ENCODE measurements at regions not wholly inside any gene's neighbourhood (a gene's known extent, or its start where the extent isn't known, plus 50 kb on each side); places are given as distances from the start of the nearest gene placed in this dataset.

GRCh38 chr14:21735200-21735599 lies 61.6 kb upstream of the OR4E1 start:
- in situ Hi-C loops (cut with MboI; ENCODE audit: low sequenced_read_pairs) (no loop called here), dilution Hi-C loops (cut with HindIII; ENCODE audit: low sequenced_read_pairs, unreplicated experiment) (no loop called here), intact Hi-C loops (cut with micrococcal nuclease) (no loop called here)
- no peaks in the 10 kb centered on the region for H3K4me1 ChIP-seq (ENCODE audit: control insufficient read depth, insufficient read depth, low read length)
- no peak overlapping the region for H4K8ac ChIP-seq (ENCODE audit: low read depth in 2 of 2, low read length in 2 of 2)
- no peak overlapping the region for H3K27ac ChIP-seq (ENCODE audit: insufficient read depth, low read length)
- no peak overlapping the region for H2BK120ac ChIP-seq (ENCODE audit: low read depth, low read length)
- no peak overlapping the region for H3K4me3 ChIP-seq (ENCODE audit: insufficient read depth, low read depth, low read length)
- H3K4ac ChIP-seq (ENCODE audit: low read depth, low read length), result no peak overlapping the region
- WGBS, 2 experiments (ENCODE audit: extremely low coverage in 2 of 2, insufficient read length in 1 of 2), result no CpG with 5 or more reads among the region's 3 CpGs
- H3K36me3 ChIP-seq (ENCODE audit: control insufficient read depth, insufficient read depth, low read length), result no peaks in the 10 kb centered on the region
- H3K4me2 ChIP-seq (ENCODE audit: low read depth, low read length), result no peak overlapping the region
- no peak overlapping the region for H4K91ac ChIP-seq (ENCODE audit: insufficient read depth, low read depth, low read length)
- no peaks in the 10 kb centered on the region for H3K9me1 ChIP-seq (ENCODE audit: insufficient read depth, low read length)
- no peak overlapping the region for H3K9ac ChIP-seq (ENCODE audit: low read depth, low read length)
- no peaks in the 10 kb centered on the region for H3K27me3 ChIP-seq (ENCODE audit: control insufficient read depth, insufficient read depth, low read length)
- POLR2A ChIA-PET (ENCODE audit: unreplicated experiment), result no interaction called here
- H3K18ac ChIP-seq (ENCODE audit: low read depth, low read length), result no peak overlapping the region
- DNase-seq (no peak), ATAC-seq (ENCODE audit: low read depth) (no peak)
- H3K79me1 ChIP-seq (ENCODE audit: low read depth in 1 of 2, low read length in 2 of 2), result no peaks in the 10 kb centered on the region
- no peak overlapping the region for H2AFZ ChIP-seq (replicated peaks; ENCODE audit: low read length, poor library complexity)
- no peaks in the 10 kb centered on the region for H4K20me1 ChIP-seq (ENCODE audit: insufficient read depth, low read length)
- no peak overlapping the region for H2BK15ac ChIP-seq (ENCODE audit: low read depth, low read length)
- TF ChIP-seq SMC3 (IDR thresholded peaks at IDR 0.05; ENCODE audit: low read depth, low read length) (no peak), CEBPB (IDR thresholded peaks at IDR 0.05; ENCODE audit: low read depth, low read length) (no peak), MAZ (IDR thresholded peaks at IDR 0.05; ENCODE audit: borderline replicate concordance, low read depth, low read length) (no peak)
- H3K9me3 ChIP-seq (ENCODE audit: control insufficient read depth, insufficient read depth, low read length), result no peaks in the 10 kb centered on the region
- BruUV-seq (replicated peaks), result no TSS peak
- H3K23ac ChIP-seq (ENCODE audit: low read depth, low read length), result no peak overlapping the region
- CTCF ChIA-PET, result interaction anchor here (0.9 to 1.3 kb wide), 2 partner anchors 14 to 24 kb away, joined by 3 read pairs; no protein-coding TSS in a partner anchor
- no peak overlapping the region for H2BK5ac ChIP-seq (ENCODE audit: low read depth, low read length, poor library complexity, severe bottlenecking)
- H2AK9ac ChIP-seq (replicated peaks; ENCODE audit: low read depth, low read length, poor library complexity), result no peak overlapping the region
- H4K5ac ChIP-seq (ENCODE audit: low read depth, low read length), result no peak overlapping the region
- no peak overlapping the region for H2BK20ac ChIP-seq (ENCODE audit: low read depth, low read length)
- H3K56ac ChIP-seq (ENCODE audit: extremely low read depth, insufficient read depth, low read length), result no peak overlapping the region
- H2AK5ac ChIP-seq (ENCODE audit: low read depth, low read length), result no peak overlapping the region
- no peak overlapping the region for H3K14ac ChIP-seq (replicated peaks; ENCODE audit: low read depth, low read length)

Measured in IMR-90 (cell line).